Coronary artery (tissue), 2 donors: ENCODE measurements at regions not wholly inside any gene's neighbourhood (a gene's known extent, or its start where the extent isn't known, plus 50 kb on each side); places are given as distances from the start of the nearest gene placed in this dataset.

Experiments
- DNase-seq: peaks from one replicate; pipeline ENCODE4 v3.0.0-alpha.2; 2017; ENCODE audit warnings: low spot score
- H3K27ac ChIP-seq, 2 donors: fragments of 200-600 bp; sonication (generic); one replicate each; pipeline ENCODE4 v1.5.1; 2016 to 2019
- H3K4me3 ChIP-seq: fragments of 200-600 bp; sonication (generic); 2 replicates; pipeline ENCODE4 v1.5.1; 2016; ENCODE audit warnings: mild to moderate bottlenecking, moderate library complexity
- TF ChIP-seq, protein P1 (sequence below): fragments of 200-600 bp; sonication (generic); IDR thresholded peaks from one replicate; pipeline ENCODE4 v1.5.1; 2019; ENCODE audit warnings: antibody characterized with exemption

DNA sequence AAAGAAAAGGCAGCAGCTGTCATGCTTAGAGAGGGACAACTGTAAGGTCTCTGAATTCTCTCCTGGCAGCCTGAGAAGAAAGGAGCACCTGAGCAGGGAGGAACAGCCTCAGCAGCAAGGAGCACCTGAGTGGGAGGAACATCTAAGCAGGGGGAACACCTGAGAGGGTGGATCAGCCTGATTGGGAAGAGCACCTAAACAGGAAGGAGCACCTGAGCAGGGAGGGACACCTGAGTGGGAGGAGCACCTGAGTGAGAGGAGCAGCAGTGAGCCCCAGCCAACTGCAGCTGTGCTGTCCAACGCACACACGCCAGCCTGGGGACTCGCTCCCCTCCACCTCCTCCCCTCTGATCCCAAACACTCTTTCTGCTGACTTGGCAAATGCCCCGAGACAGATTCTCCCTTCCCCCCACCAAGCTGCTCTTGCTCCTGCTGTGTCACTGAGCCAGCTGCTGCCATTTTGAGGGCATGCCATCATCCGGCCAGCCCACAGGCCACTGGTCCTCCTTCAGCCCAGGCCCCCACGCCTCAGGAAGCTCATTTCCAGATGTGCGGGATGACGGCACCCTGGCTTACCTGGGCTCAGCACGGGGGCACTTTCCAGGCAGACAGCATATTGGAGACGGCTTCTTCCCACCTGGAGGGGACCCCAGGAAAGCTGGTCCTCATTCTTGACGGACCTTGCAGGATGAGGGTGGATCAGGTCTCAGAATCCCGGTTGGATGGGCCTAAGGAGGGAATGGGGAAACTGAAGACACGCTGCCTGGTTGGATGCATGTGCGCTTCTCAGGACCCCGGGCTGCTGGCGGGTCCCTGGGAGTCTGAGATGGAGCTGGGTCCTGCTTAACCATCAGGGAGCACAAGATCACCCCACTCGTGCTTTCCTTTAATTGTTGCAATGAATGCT lies 57.7 kb upstream of the RBFOX3 start:
- Histone ChIP-seq H3K4me3 (no peak overlapping the region), H3K27ac (no peak overlapping the region)
- TF ChIP-seq, protein P1, sequence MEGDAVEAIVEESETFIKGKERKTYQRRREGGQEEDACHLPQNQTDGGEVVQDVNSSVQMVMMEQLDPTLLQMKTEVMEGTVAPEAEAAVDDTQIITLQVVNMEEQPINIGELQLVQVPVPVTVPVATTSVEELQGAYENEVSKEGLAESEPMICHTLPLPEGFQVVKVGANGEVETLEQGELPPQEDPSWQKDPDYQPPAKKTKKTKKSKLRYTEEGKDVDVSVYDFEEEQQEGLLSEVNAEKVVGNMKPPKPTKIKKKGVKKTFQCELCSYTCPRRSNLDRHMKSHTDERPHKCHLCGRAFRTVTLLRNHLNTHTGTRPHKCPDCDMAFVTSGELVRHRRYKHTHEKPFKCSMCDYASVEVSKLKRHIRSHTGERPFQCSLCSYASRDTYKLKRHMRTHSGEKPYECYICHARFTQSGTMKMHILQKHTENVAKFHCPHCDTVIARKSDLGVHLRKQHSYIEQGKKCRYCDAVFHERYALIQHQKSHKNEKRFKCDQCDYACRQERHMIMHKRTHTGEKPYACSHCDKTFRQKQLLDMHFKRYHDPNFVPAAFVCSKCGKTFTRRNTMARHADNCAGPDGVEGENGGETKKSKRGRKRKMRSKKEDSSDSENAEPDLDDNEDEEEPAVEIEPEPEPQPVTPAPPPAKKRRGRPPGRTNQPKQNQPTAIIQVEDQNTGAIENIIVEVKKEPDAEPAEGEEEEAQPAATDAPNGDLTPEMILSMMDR = no peak
- DNase-seq = peak; percentile 16

DNA sequence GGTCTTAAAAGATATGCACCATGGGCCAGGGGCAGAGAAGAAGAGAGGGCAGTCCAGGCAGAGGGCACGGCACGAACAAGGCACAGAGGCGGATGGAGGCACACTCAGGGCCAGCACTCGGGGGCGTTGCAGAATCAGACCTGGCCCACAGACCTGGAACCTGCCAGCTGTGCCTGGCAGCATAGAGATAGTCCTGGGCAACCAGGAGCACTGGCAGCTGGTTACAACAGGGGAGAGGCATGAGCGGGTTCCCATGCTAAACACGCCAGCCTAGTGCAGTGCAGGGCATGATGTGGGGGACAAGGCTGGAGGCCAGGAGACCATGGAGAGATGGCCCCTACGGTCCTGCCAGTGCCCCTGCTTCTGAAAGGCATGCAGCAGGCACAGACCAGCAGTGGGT lies 56.9 kb upstream of the RBFOX3 start:
- TF ChIP-seq, protein P1 = no peak
- no peak overlapping the region for H3K27ac ChIP-seq
- DNase-seq = peak; percentile 35
- no peak overlapping the region for H3K4me3 ChIP-seq

DNA sequence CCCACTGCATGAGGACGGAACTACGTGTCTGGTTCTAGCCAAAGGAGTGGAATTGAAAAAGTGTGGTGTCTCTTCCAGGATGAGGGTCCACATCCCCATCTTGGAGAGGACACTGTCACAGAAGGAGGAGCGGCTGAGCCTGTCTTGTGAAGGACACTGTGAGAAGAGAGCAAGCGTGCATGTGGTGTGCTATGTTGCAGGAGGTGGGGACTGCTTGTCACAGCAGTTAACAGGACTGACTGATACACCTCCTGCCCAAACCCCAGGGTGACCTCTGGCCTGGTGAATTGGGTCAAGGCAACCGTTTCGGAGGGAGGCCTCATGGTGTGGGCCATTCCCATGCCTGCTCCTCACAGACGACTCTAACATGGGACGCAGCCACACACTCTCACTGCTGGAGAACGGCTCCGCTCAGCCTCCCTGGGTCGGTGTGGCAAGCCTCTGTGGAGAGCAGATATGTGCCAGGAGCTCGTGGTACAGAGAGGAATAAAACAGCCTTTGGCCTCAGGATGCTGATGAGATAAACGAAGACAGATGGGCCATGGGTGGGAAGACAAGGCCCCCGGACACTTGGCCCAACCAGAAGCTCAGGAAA lies 56.4 kb upstream of the RBFOX3 start:
- H3K27ac ChIP-seq = no peak overlapping the region
- no peak for DNase-seq
- no peak overlapping the region for H3K4me3 ChIP-seq
- TF ChIP-seq, protein P1 = no peak

DNA sequence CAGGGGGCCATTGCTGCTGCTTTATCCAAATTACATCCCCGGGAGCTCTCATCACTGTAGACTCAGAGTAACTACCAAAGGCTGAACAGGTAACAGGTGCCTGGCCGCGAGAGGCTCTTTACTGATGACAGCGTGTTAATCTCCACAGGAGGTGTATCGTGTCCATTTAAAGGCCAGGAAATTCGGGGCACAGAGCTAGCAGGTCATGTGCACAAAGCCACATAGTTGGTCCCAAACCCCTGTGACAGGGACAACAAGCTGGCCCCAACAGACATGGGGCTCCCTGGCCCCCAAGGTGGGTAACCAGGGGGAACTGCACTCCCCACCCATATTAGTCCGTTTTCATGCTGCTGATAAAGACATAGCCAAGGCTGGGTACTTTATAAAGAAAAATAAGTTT lies 55.3 kb upstream of the RBFOX3 start:
- peak; percentile 31 for DNase-seq
- TF ChIP-seq, protein P1 = no peak
- no peak overlapping the region for H3K27ac ChIP-seq
- H3K4me3 ChIP-seq = no peak overlapping the region

DNA sequence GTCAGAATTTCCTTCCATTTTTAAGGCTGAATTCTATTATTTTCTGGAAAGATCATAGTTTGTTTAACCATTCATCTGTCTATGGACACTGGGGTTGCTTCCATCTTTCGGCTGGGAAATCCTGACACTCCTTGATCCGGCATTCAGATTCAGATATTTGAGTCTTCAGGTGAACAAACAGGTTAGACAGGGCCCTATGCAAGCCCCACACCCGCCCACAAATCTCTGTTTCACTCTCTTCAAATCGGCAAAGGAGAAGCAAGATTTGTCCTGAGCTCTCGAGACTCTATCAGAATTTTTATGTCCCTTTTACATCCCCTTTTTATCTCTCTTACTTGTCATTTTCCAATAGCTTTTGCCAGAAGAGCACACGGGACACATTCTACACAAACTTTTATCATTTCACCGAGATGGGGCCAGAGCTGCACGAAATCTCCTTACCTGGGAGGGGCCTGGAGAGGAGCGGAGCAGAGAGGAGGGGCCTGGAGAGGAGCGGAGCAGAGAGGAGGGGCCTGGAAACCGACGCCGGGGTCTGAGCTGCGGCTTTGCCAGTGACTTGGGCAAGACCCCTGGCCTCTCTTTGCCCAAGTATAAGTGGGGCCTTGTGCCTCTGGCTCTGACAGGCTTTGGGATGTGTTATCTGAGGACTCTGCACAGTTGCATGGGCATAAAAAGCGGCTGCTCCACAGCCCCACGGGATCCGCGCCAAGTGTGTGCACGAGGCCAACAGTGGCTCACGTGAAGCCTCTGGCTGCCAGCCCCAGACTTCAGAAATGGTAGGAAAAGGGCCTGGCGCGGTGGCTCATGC lies 54.3 kb upstream of the RBFOX3 start:
- peak; percentile 56 for DNase-seq
- Histone ChIP-seq H3K27ac (no peak overlapping the region), H3K4me3 (no peak overlapping the region)
- TF ChIP-seq, protein P1 = no peak

DNA sequence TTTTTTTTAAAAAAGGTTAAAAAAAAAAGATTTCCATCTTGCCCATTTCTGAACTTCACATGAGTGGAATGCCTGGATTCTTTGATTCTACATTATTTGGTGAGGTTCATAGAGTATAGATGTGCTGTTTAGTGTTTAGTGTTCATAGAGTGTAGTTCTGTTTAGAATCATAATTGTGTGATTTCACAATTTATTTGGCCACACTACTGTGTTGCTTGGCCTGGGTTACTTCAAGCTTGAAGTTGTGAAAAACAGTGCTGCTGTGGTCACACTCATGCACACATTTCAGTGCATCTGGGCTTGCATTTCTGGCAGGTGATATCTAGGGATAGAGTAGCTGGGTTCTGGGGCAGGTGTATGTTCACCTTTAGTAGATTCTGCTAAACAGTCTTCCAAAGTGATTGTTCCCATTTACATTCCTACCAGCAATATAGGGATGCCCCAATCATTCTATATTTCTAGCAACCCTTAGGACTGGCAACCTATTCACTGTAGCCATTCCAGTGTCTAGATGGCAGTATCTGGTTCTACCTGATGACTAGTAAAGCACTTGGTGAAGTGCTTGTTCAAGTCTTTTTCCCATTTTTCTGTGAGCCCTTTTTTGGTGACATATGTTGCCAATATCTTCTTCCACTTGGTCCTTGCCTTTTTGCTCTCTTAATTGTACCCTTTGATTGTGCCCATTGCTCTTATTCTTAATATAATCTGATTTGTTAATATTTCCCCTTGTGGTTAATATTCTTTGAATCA lies 50.6 kb upstream of the RBFOX3 start:
- TF ChIP-seq, protein P1 = no peak
- DNase-seq = no peak
- Histone ChIP-seq H3K27ac (no peak overlapping the region), H3K4me3 (no peak overlapping the region)
